ENCODE measurements at regions not wholly inside any gene's neighbourhood (a gene's known extent, or its start where the extent isn't known, plus 50 kb on each side); places are given as distances from the start of the nearest gene placed in this dataset.

DNA sequence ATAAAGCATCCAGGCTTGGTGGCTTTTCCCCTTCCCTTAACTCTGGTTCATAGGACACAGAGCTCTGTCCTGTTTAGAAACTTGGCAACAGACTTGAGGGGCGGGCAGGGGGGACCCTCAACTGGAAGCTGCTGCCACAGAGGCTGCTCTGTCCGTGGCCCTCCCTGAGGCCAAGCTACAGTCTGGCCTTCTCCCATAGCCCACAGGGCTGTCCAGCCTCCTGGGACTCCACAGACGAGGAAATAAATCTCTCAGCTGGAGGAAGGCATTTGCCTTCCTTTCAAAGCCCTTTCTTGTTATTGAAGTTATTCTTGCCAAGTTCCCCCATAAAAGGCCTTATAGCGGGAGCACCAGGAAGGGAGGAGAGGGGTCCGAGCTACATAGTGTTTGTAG, 248.8 kb upstream of the TPM1 start:
- H3K27me3 ChIP-seq (ENCODE audit: insufficient read depth, low read length), result no peaks in the 10 kb centered on the region
- no peaks in the 10 kb centered on the region for H3K79me2 ChIP-seq (ENCODE audit: control insufficient read depth, insufficient read depth, low read length, unreplicated experiment)
- no peaks in the 10 kb centered on the region for H3K36me3 ChIP-seq (ENCODE audit: insufficient read depth, low read length)
- H3K27ac ChIP-seq (ENCODE audit: low read depth, low read length), result no peak overlapping the region
- no peaks in the 10 kb centered on the region for H3K4me1 ChIP-seq (ENCODE audit: control insufficient read depth, insufficient read depth, low read length, unreplicated experiment)
- no peak overlapping the region for H3K4me3 ChIP-seq (ENCODE audit: low read depth, low read length)
- H2AFZ ChIP-seq (ENCODE audit: low read length, unreplicated experiment), result no peak overlapping the region

DNA sequence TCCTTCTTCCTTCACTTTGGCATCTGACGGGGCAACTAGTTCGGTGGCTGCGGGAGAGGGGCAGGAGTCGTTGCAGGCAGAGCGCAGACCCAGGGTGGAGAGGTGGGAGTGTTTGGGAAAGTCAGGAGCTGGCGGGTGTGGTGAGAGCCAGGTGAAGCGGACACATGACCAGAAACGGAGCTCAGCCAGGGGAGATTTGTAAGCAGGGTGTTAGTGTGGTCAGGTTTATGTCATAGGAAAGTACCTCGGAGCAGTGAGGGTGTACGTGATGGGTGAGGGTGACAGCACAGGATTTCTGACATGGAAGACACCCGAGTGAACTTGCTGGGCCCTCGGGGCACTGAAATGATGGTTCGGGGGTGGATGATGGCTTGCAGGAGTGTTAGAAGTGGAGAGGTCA, 247.4 kb upstream of the TPM1 start:
- H3K4me3 ChIP-seq (ENCODE audit: low read depth, low read length), result no peak overlapping the region
- H3K79me2 ChIP-seq (ENCODE audit: control insufficient read depth, insufficient read depth, low read length, unreplicated experiment), result no peaks in the 10 kb centered on the region
- no peak overlapping the region for H3K27ac ChIP-seq (ENCODE audit: low read depth, low read length)
- no peak overlapping the region for H2AFZ ChIP-seq (ENCODE audit: low read length, unreplicated experiment)
- H3K27me3 ChIP-seq (ENCODE audit: insufficient read depth, low read length), result no peaks in the 10 kb centered on the region
- H3K4me1 ChIP-seq (ENCODE audit: control insufficient read depth, insufficient read depth, low read length, unreplicated experiment), result no peaks in the 10 kb centered on the region
- H3K36me3 ChIP-seq (ENCODE audit: insufficient read depth, low read length), result no peaks in the 10 kb centered on the region

- Histone ChIP-seq H3K4me1 (ENCODE audit: control insufficient read depth, insufficient read depth, low read length, unreplicated experiment) (no peaks in the 10 kb centered on the region), H3K27me3 (ENCODE audit: insufficient read depth, low read length) (no peaks in the 10 kb centered on the region), H2AFZ (ENCODE audit: low read length, unreplicated experiment) (no peak overlapping the region), H3K79me2 (ENCODE audit: control insufficient read depth, insufficient read depth, low read length, unreplicated experiment) (no peaks in the 10 kb centered on the region), H3K4me3 (ENCODE audit: low read depth, low read length) (no peak overlapping the region), H3K27ac (ENCODE audit: low read depth, low read length) (no peak overlapping the region), H3K36me3 (ENCODE audit: insufficient read depth, low read length) (no peaks in the 10 kb centered on the region)
Observed at GRCh38 chr15:62795700-62796695, 246.5 kb upstream of the TPM1 start.

GRCh38 chr15:62797171-62797570, 245.4 kb upstream of the TPM1 start:
- Histone ChIP-seq H3K27ac (ENCODE audit: low read depth, low read length) (no peak overlapping the region), H3K36me3 (ENCODE audit: insufficient read depth, low read length) (no peaks in the 10 kb centered on the region), H3K79me2 (ENCODE audit: control insufficient read depth, insufficient read depth, low read length, unreplicated experiment) (no peaks in the 10 kb centered on the region), H3K4me1 (ENCODE audit: control insufficient read depth, insufficient read depth, low read length, unreplicated experiment) (no peaks in the 10 kb centered on the region), H3K27me3 (ENCODE audit: insufficient read depth, low read length) (no peaks in the 10 kb centered on the region), H2AFZ (ENCODE audit: low read length, unreplicated experiment) (no peak overlapping the region), H3K4me3 (ENCODE audit: low read depth, low read length) (no peak overlapping the region)

- Histone ChIP-seq H3K27me3 (ENCODE audit: insufficient read depth, low read length) (no peaks in the 10 kb centered on the region), H3K4me1 (ENCODE audit: control insufficient read depth, insufficient read depth, low read length, unreplicated experiment) (no peaks in the 10 kb centered on the region), H3K27ac (ENCODE audit: low read depth, low read length) (no peak overlapping the region), H3K4me3 (ENCODE audit: low read depth, low read length) (no peak overlapping the region), H2AFZ (ENCODE audit: low read length, unreplicated experiment) (no peak overlapping the region), H3K79me2 (ENCODE audit: control insufficient read depth, insufficient read depth, low read length, unreplicated experiment) (no peaks in the 10 kb centered on the region), H3K36me3 (ENCODE audit: insufficient read depth, low read length) (no peaks in the 10 kb centered on the region)
Observed at GRCh38 chr15:62798536-62798935, 244.0 kb upstream of the TPM1 start.

DNA sequence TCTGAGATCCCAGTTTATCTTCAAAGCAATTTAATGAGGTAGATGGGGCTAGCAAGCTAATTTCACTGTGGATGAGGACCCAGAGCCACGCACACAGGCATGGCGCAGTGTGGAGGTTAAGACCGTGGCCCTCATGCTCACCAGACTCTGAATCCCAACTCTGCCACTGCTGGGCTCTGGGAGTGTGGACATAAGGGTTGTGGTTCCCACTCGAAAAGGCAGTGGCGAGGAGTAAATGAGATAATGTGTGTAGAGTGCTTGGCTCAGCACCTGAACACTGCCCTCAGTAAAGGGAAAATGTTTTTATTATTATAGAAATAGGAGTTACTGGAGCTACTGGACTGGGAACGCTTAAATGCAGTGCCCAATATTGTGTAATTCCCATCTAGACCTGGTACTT, 243.5 kb upstream of the TPM1 start:
- Histone ChIP-seq H3K79me2 (ENCODE audit: control insufficient read depth, insufficient read depth, low read length, unreplicated experiment) (no peaks in the 10 kb centered on the region), H3K27ac (ENCODE audit: low read depth, low read length) (no peak overlapping the region), H3K4me3 (ENCODE audit: low read depth, low read length) (no peak overlapping the region), H3K27me3 (ENCODE audit: insufficient read depth, low read length) (no peaks in the 10 kb centered on the region), H3K36me3 (ENCODE audit: insufficient read depth, low read length) (no peaks in the 10 kb centered on the region), H3K4me1 (ENCODE audit: control insufficient read depth, insufficient read depth, low read length, unreplicated experiment) (no peaks in the 10 kb centered on the region), H2AFZ (ENCODE audit: low read length, unreplicated experiment) (no peak overlapping the region)

GRCh38 chr15:62799919-62800318, 242.6 kb upstream of the TPM1 start:
- H2AFZ ChIP-seq (ENCODE audit: low read length, unreplicated experiment), result no peak overlapping the region
- no peak overlapping the region for H3K4me3 ChIP-seq (ENCODE audit: low read depth, low read length)
- no peaks in the 10 kb centered on the region for H3K27me3 ChIP-seq (ENCODE audit: insufficient read depth, low read length)
- no peaks in the 10 kb centered on the region for H3K4me1 ChIP-seq (ENCODE audit: control insufficient read depth, insufficient read depth, low read length, unreplicated experiment)
- no peaks in the 10 kb centered on the region for H3K36me3 ChIP-seq (ENCODE audit: insufficient read depth, low read length)
- no peak overlapping the region for H3K27ac ChIP-seq (ENCODE audit: low read depth, low read length)
- H3K79me2 ChIP-seq (ENCODE audit: control insufficient read depth, insufficient read depth, low read length, unreplicated experiment), result no peaks in the 10 kb centered on the region

GRCh38 chr15:62802612-62803011, 239.9 kb upstream of the TPM1 start:
- no peak overlapping the region for H3K4me3 ChIP-seq (ENCODE audit: low read depth, low read length)
- no peaks in the 10 kb centered on the region for H3K79me2 ChIP-seq (ENCODE audit: control insufficient read depth, insufficient read depth, low read length, unreplicated experiment)
- H3K36me3 ChIP-seq (ENCODE audit: insufficient read depth, low read length), result no peaks in the 10 kb centered on the region
- H3K4me1 ChIP-seq (ENCODE audit: control insufficient read depth, insufficient read depth, low read length, unreplicated experiment), result no peaks in the 10 kb centered on the region
- no peak overlapping the region for H2AFZ ChIP-seq (ENCODE audit: low read length, unreplicated experiment)
- no peaks in the 10 kb centered on the region for H3K27me3 ChIP-seq (ENCODE audit: insufficient read depth, low read length)
- H3K27ac ChIP-seq (ENCODE audit: low read depth, low read length), result no peak overlapping the region

- Histone ChIP-seq H3K79me2 (ENCODE audit: control insufficient read depth, insufficient read depth, low read length, unreplicated experiment) (no peaks in the 10 kb centered on the region), H3K4me1 (ENCODE audit: control insufficient read depth, insufficient read depth, low read length, unreplicated experiment) (no peaks in the 10 kb centered on the region), H3K27ac (ENCODE audit: low read depth, low read length) (no peak overlapping the region), H3K27me3 (ENCODE audit: insufficient read depth, low read length) (no peaks in the 10 kb centered on the region), H3K36me3 (ENCODE audit: insufficient read depth, low read length) (no peaks in the 10 kb centered on the region), H3K4me3 (ENCODE audit: low read depth, low read length) (no peak overlapping the region), H2AFZ (ENCODE audit: low read length, unreplicated experiment) (no peak overlapping the region)
Observed at GRCh38 chr15:62803856-62804400, 238.6 kb upstream of the TPM1 start.

GRCh38 chr15:62805502-62805901, 237.0 kb upstream of the TPM1 start:
- Histone ChIP-seq H3K4me1 (ENCODE audit: control insufficient read depth, insufficient read depth, low read length, unreplicated experiment) (peaks cover 4% of the 10 kb centered on the region), H3K79me2 (ENCODE audit: control insufficient read depth, insufficient read depth, low read length, unreplicated experiment) (no peaks in the 10 kb centered on the region), H3K27ac (ENCODE audit: low read depth, low read length) (no peak overlapping the region), H3K4me3 (ENCODE audit: low read depth, low read length) (no peak overlapping the region), H2AFZ (ENCODE audit: low read length, unreplicated experiment) (no peak overlapping the region), H3K27me3 (ENCODE audit: insufficient read depth, low read length) (no peaks in the 10 kb centered on the region), H3K36me3 (ENCODE audit: insufficient read depth, low read length) (no peaks in the 10 kb centered on the region)

DNA sequence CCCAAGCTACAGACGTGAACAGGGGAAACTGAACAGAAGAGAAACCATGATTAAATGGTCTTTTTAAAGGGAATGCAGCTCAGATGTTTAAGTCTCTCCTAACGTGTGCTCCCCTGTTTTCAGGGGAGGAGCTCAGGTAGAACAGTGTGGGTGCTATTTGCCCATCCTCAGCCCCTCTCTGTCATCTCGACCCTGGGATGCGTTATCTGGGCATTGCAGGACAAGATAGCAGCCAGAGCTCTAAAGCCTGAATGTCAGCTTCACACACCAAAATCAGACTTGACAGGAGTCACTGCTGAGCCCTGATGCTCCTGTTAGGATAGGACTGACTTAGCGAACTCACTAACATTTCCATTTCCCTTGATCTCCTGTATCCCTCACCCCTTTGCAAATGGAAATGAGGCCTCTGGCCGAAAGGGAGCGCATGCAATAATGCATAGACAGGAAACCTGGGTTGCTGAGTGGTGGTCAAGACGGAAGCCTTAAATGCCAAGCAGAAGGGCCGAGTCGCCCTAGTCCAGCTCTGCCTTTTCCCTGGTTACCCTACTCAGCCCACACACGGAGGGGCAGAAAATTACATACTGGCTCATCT, 234.9 kb upstream of the TPM1 start:
- Histone ChIP-seq H2AFZ (ENCODE audit: low read length, unreplicated experiment) (no peak overlapping the region), H3K4me1 (ENCODE audit: control insufficient read depth, insufficient read depth, low read length, unreplicated experiment) (peaks cover 4% of the 10 kb centered on the region), H3K27me3 (ENCODE audit: insufficient read depth, low read length) (no peaks in the 10 kb centered on the region), H3K27ac (ENCODE audit: low read depth, low read length) (no peak overlapping the region), H3K36me3 (ENCODE audit: insufficient read depth, low read length) (no peaks in the 10 kb centered on the region), H3K79me2 (ENCODE audit: control insufficient read depth, insufficient read depth, low read length, unreplicated experiment) (no peaks in the 10 kb centered on the region), H3K4me3 (ENCODE audit: low read depth, low read length) (no peak overlapping the region)
